ENCODE measurements at regions not wholly inside any gene's neighbourhood (a gene's known extent, or its start where the extent isn't known, plus 50 kb on each side); places are given as distances from the start of the nearest gene placed in this dataset.

DNA sequence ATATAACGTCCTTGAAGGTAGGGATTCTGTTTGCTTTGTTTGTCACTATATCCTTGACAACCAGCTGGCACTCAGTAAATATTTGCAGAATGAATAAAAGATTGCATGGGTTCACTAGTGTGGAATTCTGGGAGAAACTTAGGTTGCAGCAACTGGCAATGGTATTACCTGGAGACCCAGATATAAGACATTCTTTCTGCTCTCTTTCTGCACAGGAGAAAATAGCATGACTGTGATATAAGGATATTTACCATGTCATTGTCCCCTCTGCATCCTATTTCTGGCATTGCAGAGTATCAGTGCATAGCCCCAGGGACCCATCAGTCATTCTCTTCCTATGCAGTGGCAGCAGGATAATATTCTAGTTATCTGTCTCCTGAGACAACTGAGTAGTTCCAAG is 308.9 kb upstream of the LRRC7 start:
- no peak for DNase-seq

DNA sequence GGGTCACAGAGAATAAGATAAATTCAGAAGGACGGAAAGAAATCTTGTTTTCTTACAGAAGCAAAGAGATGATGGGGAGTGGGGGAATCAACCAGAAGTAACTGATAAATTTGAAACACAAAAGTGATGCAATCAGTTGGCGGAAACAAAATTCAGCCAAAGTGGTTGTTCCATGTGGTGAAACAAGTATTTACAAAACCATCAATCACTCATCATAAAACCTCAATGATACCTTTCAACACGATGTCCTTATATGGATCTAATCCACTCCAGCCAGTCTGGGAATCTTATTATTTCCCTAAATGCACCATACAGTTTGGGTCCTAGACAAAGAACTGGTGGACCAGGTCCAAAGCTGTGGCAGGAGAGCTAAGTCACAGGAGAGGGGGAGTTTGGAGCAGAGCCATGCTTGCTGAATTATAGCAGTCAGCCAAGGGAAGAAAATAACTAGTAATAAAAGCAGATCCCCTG is 303.8 kb upstream of the LRRC7 start:
- peak; percentile 82 for DNase-seq

- no peak for DNase-seq
Observed at GRCh38 chr1:69269491-69269890, 298.2 kb upstream of the LRRC7 start.

GRCh38 chr1:69271587-69272125 is 296.1 kb upstream of the LRRC7 start:
- DNase-seq, result no peak

DNA sequence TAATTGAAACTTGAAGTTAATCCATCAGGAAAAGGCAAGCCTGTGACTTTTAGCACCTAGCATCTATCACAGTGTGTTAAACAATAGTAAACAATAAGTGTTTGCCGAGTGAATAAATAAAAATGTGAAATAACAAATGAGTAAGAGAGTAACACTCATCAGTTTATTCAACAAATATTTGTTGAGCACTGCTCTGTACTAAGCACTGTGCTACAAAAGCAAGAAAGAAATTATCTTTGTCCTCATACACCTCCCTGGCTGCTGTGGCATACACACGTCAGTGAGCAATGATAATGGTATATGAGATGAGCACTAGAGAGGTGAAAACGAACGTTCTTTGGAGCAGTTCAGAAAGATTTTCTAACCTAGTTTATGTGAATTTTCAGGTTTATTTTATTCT is 295.0 kb upstream of the LRRC7 start:
- DNase-seq, result no peak

- DNase-seq, result no peak
Observed at GRCh38 chr1:69278923-69279322, 288.8 kb upstream of the LRRC7 start.

DNA sequence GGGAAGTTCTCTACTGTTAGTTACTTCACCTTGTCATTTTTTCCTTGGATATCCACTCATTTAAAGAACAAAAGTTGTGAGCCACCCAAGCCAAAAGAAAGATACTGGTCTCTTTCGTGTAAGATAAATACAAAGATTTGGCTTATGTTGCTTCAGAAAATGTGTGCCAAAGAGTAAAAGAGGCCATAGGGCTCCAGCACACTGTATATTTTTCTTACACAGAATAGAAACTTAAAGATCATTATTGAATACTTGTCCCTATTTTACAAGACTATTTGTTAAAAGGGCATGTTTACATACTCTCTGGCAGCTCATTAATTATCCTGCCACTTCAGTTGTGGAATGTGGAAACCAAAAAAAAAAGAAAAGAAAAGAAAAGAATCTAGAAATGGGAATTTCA is 284.2 kb upstream of the LRRC7 start:
- no peak for DNase-seq

GRCh38 chr1:69284508-69284907 is 283.2 kb upstream of the LRRC7 start:
- DNase-seq, result no peak

- DNase-seq, result no peak
Observed at GRCh38 chr1:69288416-69288815, 279.3 kb upstream of the LRRC7 start.

GRCh38 chr1:69290291-69290690 is 277.4 kb upstream of the LRRC7 start:
- DNase-seq, result no peak

- DNase-seq, result no peak
Observed at GRCh38 chr1:69291541-69291940, 276.2 kb upstream of the LRRC7 start.

DNA sequence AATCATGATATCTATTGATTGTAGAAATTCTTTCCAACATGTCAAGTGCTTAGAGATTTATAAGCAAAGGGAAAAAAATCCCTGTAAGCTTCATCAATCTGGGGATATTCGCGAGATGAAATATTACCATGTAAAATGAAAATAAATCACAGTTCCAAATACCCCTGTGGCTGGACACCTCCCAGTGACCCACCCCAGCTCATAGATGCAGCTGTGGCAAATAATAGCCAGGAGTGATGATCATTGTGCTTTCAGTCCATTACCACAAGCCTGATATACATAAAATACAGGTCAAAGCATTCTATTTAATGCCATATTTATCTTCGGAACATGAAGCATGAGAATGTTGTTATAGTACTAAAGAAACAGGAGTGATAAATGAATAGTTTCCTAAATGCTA is 274.9 kb upstream of the LRRC7 start:
- no peak for DNase-seq

GRCh38 chr1:69294171-69294570 is 273.6 kb upstream of the LRRC7 start:
- no peak for DNase-seq

DNA sequence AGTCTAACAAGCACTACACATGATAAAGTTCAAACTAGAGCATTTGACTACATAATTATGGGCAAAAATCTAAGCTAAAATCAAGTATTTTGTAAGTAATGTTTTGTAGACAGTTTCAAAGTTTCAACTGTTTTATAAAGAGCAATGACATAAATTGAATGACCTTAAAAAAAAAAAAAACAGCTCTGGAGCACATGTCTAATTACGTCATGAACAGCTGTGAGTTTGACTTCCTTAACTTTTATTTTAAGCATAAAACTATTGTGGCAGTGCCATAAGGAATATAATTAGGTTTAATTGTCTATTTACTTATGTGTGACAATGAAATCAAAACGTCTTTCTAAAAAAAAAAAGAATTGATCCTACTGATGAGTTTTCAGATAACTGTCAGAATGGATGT is 272.5 kb upstream of the LRRC7 start:
- no peak for DNase-seq

GRCh38 chr1:69305621-69306020 is 262.1 kb upstream of the LRRC7 start:
- no peak for DNase-seq

DNA sequence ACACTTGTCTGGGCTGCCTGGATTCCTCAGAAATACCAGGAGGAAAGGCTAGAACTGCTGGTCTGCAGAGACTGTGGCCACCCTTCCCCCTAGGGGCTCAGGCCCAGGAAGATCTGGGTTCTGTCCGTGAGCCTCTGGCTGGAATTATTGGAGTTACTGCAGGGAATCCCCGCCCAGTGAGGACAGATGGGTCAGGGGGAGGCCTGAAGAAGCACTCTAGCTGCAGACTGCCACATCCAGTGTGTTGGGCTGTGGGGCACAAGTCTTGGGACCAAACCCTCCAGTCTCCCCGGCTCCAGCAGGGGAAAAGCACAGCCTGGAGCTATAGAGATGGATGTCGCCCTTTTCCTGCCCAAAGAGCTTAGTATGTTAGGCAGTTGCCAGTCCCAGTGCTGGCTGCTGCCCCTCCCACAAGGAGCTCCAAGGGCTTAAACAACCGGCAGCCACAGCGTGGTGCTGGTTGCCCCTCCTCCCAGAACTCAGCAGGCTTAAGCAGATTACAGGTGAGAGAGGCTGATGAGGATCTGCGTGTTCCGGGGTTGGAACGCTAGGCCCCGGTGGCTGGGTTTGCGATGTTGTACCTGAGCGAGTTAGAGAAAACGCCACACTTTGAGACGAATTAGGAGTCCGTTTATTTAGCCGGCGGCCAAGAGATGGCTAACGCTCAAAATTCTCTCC is 255.5 kb upstream of the LRRC7 start:
- no peak for DNase-seq

GRCh38 chr1:69313118-69313517 is 254.6 kb upstream of the LRRC7 start:
- no peak for DNase-seq

DNA sequence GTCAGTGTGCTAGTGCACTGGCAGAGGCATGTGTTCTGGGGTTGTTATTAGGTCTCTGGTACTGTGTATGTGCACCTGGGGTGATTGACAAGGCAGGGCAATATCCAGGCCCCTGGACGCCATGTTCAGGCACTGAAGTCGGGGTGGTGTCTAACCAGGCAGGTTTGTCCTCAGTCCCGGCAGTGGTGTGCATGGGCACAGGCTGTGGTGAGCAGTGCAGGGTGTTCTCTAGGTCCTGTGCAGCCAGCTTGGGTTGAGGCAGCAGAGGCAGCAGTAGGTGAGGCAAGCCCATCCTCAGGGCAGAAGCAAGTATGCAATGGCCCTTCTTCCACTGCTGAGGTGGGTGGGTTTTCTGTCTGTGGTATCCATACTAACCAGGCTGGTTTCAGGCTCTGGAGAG is 252.3 kb upstream of the LRRC7 start:
- DNase-seq, result no peak

DNA sequence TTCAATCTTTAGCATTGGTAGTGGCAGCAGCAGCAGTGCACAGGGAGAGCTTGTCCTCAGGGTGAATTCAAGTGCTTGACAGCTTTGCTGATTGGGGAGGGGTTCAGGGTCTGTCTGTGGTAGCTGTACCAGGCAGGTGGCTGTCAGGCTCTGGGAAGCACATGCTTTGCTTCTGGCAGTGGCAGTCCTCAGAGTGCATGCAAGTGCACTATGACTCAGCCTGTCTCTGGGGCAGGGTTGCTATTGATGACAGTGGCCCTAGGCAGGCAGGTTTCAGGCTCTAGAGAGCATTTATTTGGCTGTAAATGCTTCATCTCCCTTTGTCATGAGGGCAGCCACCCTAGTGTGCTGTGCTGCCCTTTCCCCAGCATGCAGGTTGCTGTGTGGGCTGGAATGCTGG is 251.9 kb upstream of the LRRC7 start:
- DNase-seq, result no peak

DNA sequence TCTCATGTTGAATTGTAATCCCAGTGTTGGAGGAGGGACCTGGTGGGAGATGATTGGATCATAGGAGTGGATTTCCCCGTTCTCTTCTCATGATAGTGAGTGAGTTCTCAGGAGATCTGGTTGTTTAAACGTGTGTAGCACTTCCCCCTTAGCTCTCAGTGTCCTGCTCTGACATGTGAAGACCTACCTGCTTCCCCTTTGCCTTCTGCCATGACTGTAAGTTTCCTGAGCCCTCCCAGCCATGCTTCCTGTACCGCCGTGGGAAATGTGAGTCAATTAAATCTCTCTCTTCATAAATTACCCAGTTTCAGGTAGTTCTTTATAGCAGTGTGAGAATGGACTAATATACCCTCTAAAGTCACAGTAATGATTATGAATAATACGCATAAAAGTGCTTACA is 248.4 kb upstream of the LRRC7 start:
- no peak for DNase-seq

GRCh38 chr1:69320757-69321211 is 246.9 kb upstream of the LRRC7 start:
- DNase-seq, result no peak

GRCh38 chr1:69321311-69321710 is 246.4 kb upstream of the LRRC7 start:
- DNase-seq, result no peak

DNA sequence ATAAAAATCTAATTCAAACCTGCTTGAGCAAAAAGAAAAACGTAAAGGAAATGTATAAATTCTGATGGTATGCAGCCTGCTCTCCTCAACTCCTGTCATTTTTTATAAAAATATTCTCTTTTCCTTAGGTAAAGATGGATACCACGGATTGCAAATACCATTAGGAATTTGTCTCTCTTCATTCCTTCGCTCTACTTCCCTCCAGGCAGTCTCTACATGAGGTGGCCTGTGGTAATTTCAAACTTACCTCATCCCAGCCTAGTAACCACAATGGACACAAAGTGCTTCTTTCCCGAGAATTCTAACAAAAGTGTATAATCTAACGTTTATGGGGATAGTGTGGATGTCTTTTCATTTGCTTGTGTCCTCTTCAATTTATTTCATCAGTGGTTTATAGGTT is 239.5 kb upstream of the LRRC7 start:
- no peak for DNase-seq

DNA sequence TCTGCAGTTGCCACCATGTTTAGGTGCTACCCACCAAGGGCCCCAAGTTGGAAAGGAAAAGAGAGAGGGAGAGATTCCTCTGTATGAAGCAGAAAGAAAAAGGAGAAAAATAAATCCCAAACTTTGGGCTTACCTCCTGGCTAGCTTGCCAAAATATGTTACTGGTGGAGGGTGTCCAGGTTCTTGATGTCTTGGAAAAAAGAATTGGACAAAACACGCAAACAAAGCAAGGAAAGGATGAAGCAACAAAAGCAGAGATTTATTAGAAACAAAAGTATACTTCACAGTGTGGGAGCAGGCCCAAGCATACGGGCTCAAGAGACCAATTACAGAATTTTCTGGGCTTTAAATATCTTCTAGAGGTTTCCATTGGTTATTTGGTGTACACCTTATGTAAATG is 204.5 kb upstream of the LRRC7 start:
- DNase-seq, result no peak

GRCh38 chr1:69373520-69373919 is 194.2 kb upstream of the LRRC7 start:
- DNase-seq, result no peak
